ENCODE measurements at regions not wholly inside any gene's neighbourhood (a gene's known extent, or its start where the extent isn't known, plus 50 kb on each side); places are given as distances from the start of the nearest gene placed in this dataset.

DNA sequence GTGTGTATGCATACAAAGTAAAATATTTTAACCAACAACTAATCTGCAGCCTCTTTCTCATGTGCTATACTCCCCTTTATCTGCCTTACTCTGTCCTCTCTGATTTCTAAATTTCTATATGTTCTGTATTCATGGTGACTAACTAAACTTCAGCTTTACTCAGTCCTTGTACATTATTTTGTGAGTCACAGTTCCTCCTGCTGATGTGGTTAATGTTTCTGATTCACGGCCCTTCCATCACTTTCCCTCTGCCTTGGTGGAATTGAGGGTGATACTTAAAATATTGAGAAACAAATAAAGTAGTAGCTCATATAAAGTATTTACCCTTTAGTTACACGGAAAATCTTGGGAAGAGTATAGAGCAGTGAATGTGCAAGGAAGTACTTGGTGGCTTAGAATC lies 899.1 kb upstream of the ZWINT start:
- H3K27ac ChIP-seq, result no peak overlapping the region
- TF ChIP-seq ZFX (IDR thresholded peaks at IDR 0.05), result no peak
- TF ChIP-seq, protein P1, sequence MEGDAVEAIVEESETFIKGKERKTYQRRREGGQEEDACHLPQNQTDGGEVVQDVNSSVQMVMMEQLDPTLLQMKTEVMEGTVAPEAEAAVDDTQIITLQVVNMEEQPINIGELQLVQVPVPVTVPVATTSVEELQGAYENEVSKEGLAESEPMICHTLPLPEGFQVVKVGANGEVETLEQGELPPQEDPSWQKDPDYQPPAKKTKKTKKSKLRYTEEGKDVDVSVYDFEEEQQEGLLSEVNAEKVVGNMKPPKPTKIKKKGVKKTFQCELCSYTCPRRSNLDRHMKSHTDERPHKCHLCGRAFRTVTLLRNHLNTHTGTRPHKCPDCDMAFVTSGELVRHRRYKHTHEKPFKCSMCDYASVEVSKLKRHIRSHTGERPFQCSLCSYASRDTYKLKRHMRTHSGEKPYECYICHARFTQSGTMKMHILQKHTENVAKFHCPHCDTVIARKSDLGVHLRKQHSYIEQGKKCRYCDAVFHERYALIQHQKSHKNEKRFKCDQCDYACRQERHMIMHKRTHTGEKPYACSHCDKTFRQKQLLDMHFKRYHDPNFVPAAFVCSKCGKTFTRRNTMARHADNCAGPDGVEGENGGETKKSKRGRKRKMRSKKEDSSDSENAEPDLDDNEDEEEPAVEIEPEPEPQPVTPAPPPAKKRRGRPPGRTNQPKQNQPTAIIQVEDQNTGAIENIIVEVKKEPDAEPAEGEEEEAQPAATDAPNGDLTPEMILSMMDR (conservative IDR thresholded peaks at IDR 0.05), result no peak

DNA sequence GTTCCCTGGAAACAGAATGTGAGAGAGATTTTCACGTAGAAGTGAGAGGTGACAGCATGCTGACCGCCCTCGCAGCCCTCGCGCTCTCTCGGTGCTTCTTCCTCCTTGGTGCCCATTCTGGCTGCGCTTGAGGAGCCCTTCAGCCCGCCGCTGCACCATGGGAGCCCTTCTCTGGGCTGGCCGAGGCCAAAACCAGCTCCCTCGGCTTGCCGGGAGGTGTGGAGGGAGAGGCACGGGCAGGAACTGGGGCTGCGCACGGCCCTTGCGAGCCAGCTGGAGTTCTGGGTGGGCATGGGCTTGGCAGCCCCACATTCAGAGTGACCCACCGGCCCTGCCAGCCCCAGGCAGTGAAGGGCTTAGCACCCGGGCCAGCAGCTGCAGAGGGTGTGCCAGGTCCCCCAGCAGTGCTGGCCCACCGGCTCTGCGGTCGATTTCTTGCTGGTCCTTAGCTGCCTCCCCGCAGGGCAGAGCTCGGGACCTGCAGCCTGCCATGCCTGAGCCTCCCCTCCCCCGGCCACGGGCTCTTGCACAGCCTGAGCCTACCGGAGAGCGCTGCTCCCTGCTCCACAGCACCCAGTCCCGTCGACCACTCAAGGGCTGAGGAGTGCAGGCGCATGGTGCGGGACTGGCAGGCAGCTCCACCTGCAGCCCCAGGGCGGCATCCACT lies 888.7 kb upstream of the ZWINT start:
- TF ChIP-seq, protein P1 (conservative IDR thresholded peaks at IDR 0.05), result no peak
- TF ChIP-seq ZFX (IDR thresholded peaks at IDR 0.05), result no peak
- no peak overlapping the region for H3K27ac ChIP-seq

DNA sequence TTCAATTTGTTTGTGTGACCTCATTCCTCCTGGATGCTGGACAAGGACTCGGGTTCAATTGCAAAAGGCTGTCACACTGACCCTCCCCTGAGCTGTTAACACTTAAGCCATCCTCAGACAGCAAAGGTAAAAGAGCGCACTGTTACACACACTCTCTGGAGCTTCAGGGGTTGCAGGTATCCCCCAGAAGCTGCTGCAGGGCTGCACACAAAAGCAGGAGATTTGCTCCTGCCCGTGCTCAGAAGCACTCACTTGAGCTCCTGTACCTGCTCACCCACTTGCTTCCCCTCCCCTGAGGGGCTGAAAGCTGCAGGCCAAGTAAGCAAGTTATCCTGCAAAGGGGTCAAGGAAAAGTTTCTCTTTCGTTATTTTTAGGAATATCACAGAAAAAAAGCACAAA lies 886.2 kb upstream of the ZWINT start:
- no peak for TF ChIP-seq ZFX (IDR thresholded peaks at IDR 0.05)
- TF ChIP-seq, protein P1 (conservative IDR thresholded peaks at IDR 0.05), result no peak

DNA sequence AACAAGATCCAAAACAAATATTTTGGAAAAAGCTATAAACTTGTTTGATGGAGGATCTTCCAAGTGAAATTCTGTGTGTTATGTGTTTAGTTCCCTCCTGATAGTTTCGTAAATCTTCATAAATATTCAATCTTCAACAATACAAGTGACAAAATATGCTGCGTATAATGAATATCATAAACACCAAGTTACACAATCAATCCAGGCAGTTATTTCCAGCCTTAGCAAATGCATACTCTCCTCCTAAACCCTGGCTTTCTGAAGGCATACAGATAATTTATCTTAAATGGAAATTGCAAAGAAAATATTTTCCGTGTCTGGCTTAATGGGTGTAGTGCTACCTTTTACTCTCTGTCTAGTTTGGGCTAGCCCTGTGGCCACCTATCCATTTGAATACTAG lies 864.9 kb upstream of the ZWINT start:
- no peak overlapping the region for H3K27ac ChIP-seq
- TF ChIP-seq, protein P1 (conservative IDR thresholded peaks at IDR 0.05), result no peak
- no peak for TF ChIP-seq ZFX (IDR thresholded peaks at IDR 0.05)

More for the DNA sequence above, 886.2 kb upstream of the ZWINT start:
- H3K27ac ChIP-seq, result no peak overlapping the region

DNA sequence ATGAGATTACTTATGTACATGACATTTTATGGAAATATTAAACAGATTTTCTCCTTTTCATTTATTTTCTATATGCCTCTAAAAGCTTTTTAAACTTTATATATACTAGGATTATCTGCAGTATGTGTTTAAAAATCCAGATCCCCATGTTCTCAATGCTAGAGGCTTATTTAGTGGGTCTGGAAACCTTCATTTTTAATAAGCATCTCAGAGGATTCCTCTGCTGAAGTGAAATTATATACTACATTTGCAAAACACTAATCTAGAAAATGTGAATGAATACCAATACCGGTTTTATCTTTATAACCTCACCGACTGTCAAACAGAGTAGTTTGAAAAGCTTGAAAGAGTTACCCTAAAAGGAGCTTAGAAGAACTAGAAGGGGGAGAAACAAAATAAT lies 863.8 kb upstream of the ZWINT start:
- TF ChIP-seq, protein P1 (conservative IDR thresholded peaks at IDR 0.05), result no peak
- TF ChIP-seq ZFX (IDR thresholded peaks at IDR 0.05), result no peak
- H3K27ac ChIP-seq, result no peak overlapping the region

DNA sequence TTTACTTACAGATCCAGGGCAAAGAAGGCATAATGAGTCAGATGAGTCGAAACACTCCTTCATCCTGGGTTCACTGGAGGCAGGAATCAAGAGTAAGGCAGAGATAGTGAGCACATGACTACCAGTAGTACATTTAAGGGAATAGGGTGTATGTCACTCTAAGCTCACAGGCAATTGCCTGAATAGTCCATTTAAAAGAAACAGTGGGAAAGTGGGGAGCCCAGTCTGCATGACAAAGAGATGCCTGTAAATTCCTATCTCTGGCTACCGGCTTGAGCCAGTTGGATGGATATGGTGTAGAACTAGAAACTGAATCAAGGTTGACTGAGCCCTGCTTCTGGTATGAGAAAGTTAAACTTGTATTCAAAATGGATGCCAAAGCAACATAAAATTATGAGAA lies 861.5 kb upstream of the ZWINT start:
- no peak overlapping the region for H3K27ac ChIP-seq
- TF ChIP-seq, protein P1 (conservative IDR thresholded peaks at IDR 0.05), result no peak
- TF ChIP-seq ZFX (IDR thresholded peaks at IDR 0.05), result no peak

DNA sequence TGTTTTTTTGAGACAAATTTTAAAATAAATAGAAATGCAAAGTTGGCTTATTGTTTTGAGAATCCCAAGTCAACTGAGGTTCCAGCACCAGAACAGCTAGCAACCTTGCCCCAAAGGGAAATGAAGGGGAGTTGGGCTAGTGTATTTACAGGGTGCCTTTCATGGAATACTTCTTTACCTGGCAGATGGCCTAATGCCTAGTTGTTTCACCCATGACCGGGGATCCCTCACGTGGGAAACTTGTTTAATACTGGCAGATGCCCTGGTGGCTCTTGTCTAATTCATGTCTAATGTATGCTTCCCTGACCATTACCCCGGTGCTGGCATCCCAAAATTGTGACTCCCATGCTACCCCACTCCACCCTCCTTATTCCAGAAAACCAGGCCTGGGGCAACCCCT lies 861.1 kb upstream of the ZWINT start:
- H3K27ac ChIP-seq, result no peak overlapping the region
- TF ChIP-seq, protein P1 (conservative IDR thresholded peaks at IDR 0.05), result no peak
- no peak for TF ChIP-seq ZFX (IDR thresholded peaks at IDR 0.05)
